SH-SY5Y (cell line): ENCODE measurements at regions not wholly inside any gene's neighbourhood (a gene's known extent, or its start where the extent isn't known, plus 50 kb on each side); places are given as distances from the start of the nearest gene placed in this dataset.

ENCODE experiments used
- GATA2 ChIP-seq: IDR thresholded peaks from 2 replicates; pipeline ENCODE4 v1.6.1; 2011; ENCODE audit warnings: mild to moderate bottlenecking, low read depth, low read length
- GATA3 ChIP-seq: IDR thresholded peaks from 2 replicates; pipeline ENCODE4 v1.6.1; 2011; ENCODE audit warnings: low read depth, mild to moderate bottlenecking, low read length, moderate library complexity

DNA sequence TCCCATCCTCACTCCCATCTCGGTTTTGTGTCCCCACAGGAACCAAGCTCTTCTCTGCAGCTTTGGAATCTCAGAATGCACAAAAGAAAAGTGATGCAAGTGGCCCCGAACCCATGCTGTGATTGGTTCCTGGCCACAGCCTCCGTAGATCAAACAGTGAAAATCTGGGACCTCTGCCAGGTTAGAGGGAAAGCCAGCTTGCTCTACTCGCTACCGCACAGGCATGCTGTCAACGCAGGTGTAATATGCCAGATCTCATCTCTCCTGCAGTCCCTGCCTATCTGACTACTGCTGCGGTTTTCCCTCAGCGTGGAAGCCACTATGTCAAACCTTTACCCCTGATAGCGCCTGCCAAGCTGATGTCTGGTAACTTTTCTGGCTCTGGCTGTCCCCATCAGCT, 200.5 kb upstream of the LRRC4C start:
- TF ChIP-seq GATA3 (no peak), GATA2 (no peak)
